ENCODE measurements at regions not wholly inside any gene's neighbourhood (a gene's known extent, or its start where the extent isn't known, plus 50 kb on each side); places are given as distances from the start of the nearest gene placed in this dataset.

- H3K4me3 ChIP-seq (ENCODE audit: low read depth, low read length): no peak overlapping the region
- DNase-seq (ENCODE audit: low read depth) (no peak), FAIRE-seq (no peak)
- H3K27me3 ChIP-seq (ENCODE audit: control insufficient read depth, insufficient read depth, low read length): no peaks in the 10 kb centered on the region
- no peaks in the 10 kb centered on the region for H3K36me3 ChIP-seq (ENCODE audit: control insufficient read depth, insufficient read depth, low read length)
- no peak for TF ChIP-seq CTCF (IDR thresholded peaks at IDR 0.05; ENCODE audit: insufficient read depth, low read length, severe bottlenecking)
Observed at GRCh38 chr6:66403966-66404365, 696.9 kb upstream of the EYS start.

- no peaks in the 10 kb centered on the region for H3K36me3 ChIP-seq (ENCODE audit: control insufficient read depth, insufficient read depth, low read length)
- no peak overlapping the region for H3K4me3 ChIP-seq (ENCODE audit: low read depth, low read length)
- TF ChIP-seq CTCF (IDR thresholded peaks at IDR 0.05; ENCODE audit: insufficient read depth, low read length, severe bottlenecking): no peak
- FAIRE-seq (no peak), DNase-seq (ENCODE audit: low read depth) (no peak)
- H3K27me3 ChIP-seq (ENCODE audit: control insufficient read depth, insufficient read depth, low read length): no peaks in the 10 kb centered on the region
Observed at GRCh38 chr6:66402873-66403272, 695.8 kb upstream of the EYS start.

- DNase-seq (ENCODE audit: low read depth) (no peak), FAIRE-seq (no peak)
- Histone ChIP-seq H3K4me3 (ENCODE audit: low read depth, low read length) (no peak overlapping the region), H3K36me3 (ENCODE audit: control insufficient read depth, insufficient read depth, low read length) (no peaks in the 10 kb centered on the region), H3K27me3 (ENCODE audit: control insufficient read depth, insufficient read depth, low read length) (no peaks in the 10 kb centered on the region)
- no peak for TF ChIP-seq CTCF (IDR thresholded peaks at IDR 0.05; ENCODE audit: insufficient read depth, low read length, severe bottlenecking)
Observed at GRCh38 chr6:66396549-66396948, 689.5 kb upstream of the EYS start.

- H3K36me3 ChIP-seq (ENCODE audit: control insufficient read depth, insufficient read depth, low read length): no peaks in the 10 kb centered on the region
- no peak overlapping the region for H3K4me3 ChIP-seq (ENCODE audit: low read depth, low read length)
- peak; percentile 83 for FAIRE-seq
- TF ChIP-seq CTCF (IDR thresholded peaks at IDR 0.05; ENCODE audit: insufficient read depth, low read length, severe bottlenecking): no peak
- no peaks in the 10 kb centered on the region for H3K27me3 ChIP-seq (ENCODE audit: control insufficient read depth, insufficient read depth, low read length)
- DNase-seq (ENCODE audit: low read depth): no peak
Observed at GRCh38 chr6:66396145-66396544, 689.1 kb upstream of the EYS start.

GRCh38 chr6:66390393-66390792, 683.4 kb upstream of the EYS start:
- Histone ChIP-seq H3K36me3 (ENCODE audit: control insufficient read depth, insufficient read depth, low read length) (no peaks in the 10 kb centered on the region), H3K4me3 (ENCODE audit: low read depth, low read length) (no peak overlapping the region), H3K27me3 (ENCODE audit: control insufficient read depth, insufficient read depth, low read length) (no peaks in the 10 kb centered on the region)
- TF ChIP-seq CTCF (IDR thresholded peaks at IDR 0.05; ENCODE audit: insufficient read depth, low read length, severe bottlenecking): no peak
- FAIRE-seq (no peak), DNase-seq (ENCODE audit: low read depth) (no peak)

GRCh38 chr6:66376001-66376400, 669.0 kb upstream of the EYS start:
- no peaks in the 10 kb centered on the region for H3K36me3 ChIP-seq (ENCODE audit: control insufficient read depth, insufficient read depth, low read length)
- no peak for TF ChIP-seq CTCF (IDR thresholded peaks at IDR 0.05; ENCODE audit: insufficient read depth, low read length, severe bottlenecking)
- no peaks in the 10 kb centered on the region for H3K27me3 ChIP-seq (ENCODE audit: control insufficient read depth, insufficient read depth, low read length)
- no peak overlapping the region for H3K4me3 ChIP-seq (ENCODE audit: low read depth, low read length)
- no peak for FAIRE-seq
- DNase-seq (ENCODE audit: low read depth): peak; percentile 48

Data from bronchial epithelial cell (primary cell).